SK-N-SH treated with all-trans-retinoic acid at 6 μM for 48 hours (cell line): ENCODE measurements at regions not wholly inside any gene's neighbourhood (a gene's known extent, or its start where the extent isn't known, plus 50 kb on each side); places are given as distances from the start of the nearest gene placed in this dataset.

Source experiments
- ATAC-seq: fragments of 200-7000 bp; cut with Tn5 transposase; 3 replicates; pipeline ENCODE4 v1.9.1; 2020; ENCODE audit warnings: mild to moderate bottlenecking, moderate library complexity
- CSDC2 ChIP-seq: fragments of 250-450 bp; sonication (Bioruptor Pico); IDR thresholded peaks from 2 replicates; pipeline ENCODE4 v1.5.0; 2020; ENCODE audit warnings: mild to moderate bottlenecking, moderate library complexity
- ESRRG ChIP-seq: fragments of 250-450 bp; sonication (Bioruptor Pico); IDR thresholded peaks from 2 replicates; pipeline ENCODE4 v1.6.1; 2021; ENCODE audit warnings: mild to moderate bottlenecking
- GLIS3 ChIP-seq: fragments of 250-450 bp; sonication (Bioruptor Pico); IDR thresholded peaks from 2 replicates; pipeline ENCODE4 v1.5.0; 2020; ENCODE audit warnings: mild to moderate bottlenecking, moderate library complexity
- OSR1 ChIP-seq: fragments of 250-450 bp; sonication (Bioruptor Pico); IDR thresholded peaks from 2 replicates; pipeline ENCODE4 v1.8.0; 2022; ENCODE audit warnings: moderate library complexity, mild to moderate bottlenecking, inconsistent platforms
- PPARA ChIP-seq: fragments of 250-450 bp; sonication (Bioruptor Pico); IDR thresholded peaks from 2 replicates; pipeline ENCODE4 v1.5.0; 2020; ENCODE audit warnings: mild to moderate bottlenecking, borderline replicate concordance
- RARB ChIP-seq: fragments of 250-450 bp; sonication (Bioruptor Pico); IDR thresholded peaks from 2 replicates; pipeline ENCODE4 v1.8.0; 2021; ENCODE audit warnings: mild to moderate bottlenecking, moderate library complexity
- SNAI2 ChIP-seq: fragments of 250-450 bp; sonication (Bioruptor Pico); IDR thresholded peaks from 2 replicates; pipeline ENCODE4 v1.5.0; 2020; ENCODE audit warnings: mild to moderate bottlenecking, moderate library complexity
- TCF4 ChIP-seq: fragments of 250-450 bp; sonication (Bioruptor Pico); IDR thresholded peaks from 2 replicates; pipeline ENCODE4 v1.8.0; 2021; ENCODE audit warnings: mild to moderate bottlenecking, moderate library complexity, borderline replicate concordance
- TOX ChIP-seq: fragments of 250-450 bp; sonication (Bioruptor Pico); IDR thresholded peaks from 2 replicates; pipeline ENCODE4 v1.8.0; 2021; ENCODE audit warnings: mild to moderate bottlenecking, moderate library complexity, borderline replicate concordance
- ZC3H10 ChIP-seq: fragments of 250-450 bp; sonication (Bioruptor Pico); IDR thresholded peaks from 2 replicates; pipeline ENCODE4 v1.5.1; 2021; ENCODE audit warnings: mild to moderate bottlenecking, moderate library complexity
- ZFP30 ChIP-seq: fragments of 450-650 bp; formaldehyde crosslinking; IDR thresholded peaks from 2 replicates; pipeline ENCODE4 v1.5.0; 2022; ENCODE audit warnings: mild to moderate bottlenecking, moderate library complexity
- ZNF565 ChIP-seq: fragments of 450-650 bp; formaldehyde crosslinking; conservative IDR thresholded peaks from 2 replicates; pipeline ENCODE4 v1.5.0; 2020; ENCODE audit warnings: low read depth, mild to moderate bottlenecking, moderate library complexity
- ZNF70 ChIP-seq: fragments of 450-650 bp; formaldehyde crosslinking; IDR thresholded peaks from 2 replicates; pipeline ENCODE4 v1.5.0; 2020; ENCODE audit warnings: mild to moderate bottlenecking, moderate library complexity
- TF ChIP-seq, protein P1 (sequence below): fragments of 250-450 bp; sonication (Bioruptor Pico); IDR thresholded peaks from 2 replicates; pipeline ENCODE4 v1.8.0; 2020; ENCODE audit warnings: mild to moderate bottlenecking, moderate library complexity, borderline replicate concordance
- TF ChIP-seq, protein P2 (sequence below): fragments of 250-450 bp; sonication (Bioruptor Pico); IDR thresholded peaks from 2 replicates; pipeline ENCODE4 v1.5.1; 2020; ENCODE audit warnings: low read depth, mild to moderate bottlenecking, moderate library complexity
- TF ChIP-seq, protein P3 (sequence below): fragments of 250-450 bp; sonication (Bioruptor Pico); IDR thresholded peaks from 2 replicates; pipeline ENCODE4 v1.5.0; 2020; ENCODE audit warnings: mild to moderate bottlenecking, moderate library complexity
- TF ChIP-seq, protein P4 (sequence below): fragments of 250-450 bp; sonication (Bioruptor Pico); IDR thresholded peaks from 2 replicates; pipeline ENCODE4 v1.5.1; 2021; ENCODE audit warnings: mild to moderate bottlenecking, moderate library complexity
- TF ChIP-seq, protein P5 (sequence below): fragments of 250-450 bp; sonication (Bioruptor Pico); IDR thresholded peaks from 2 replicates; pipeline ENCODE4 v1.8.0; 2021; ENCODE audit warnings: low read depth, mild to moderate bottlenecking, moderate library complexity, borderline replicate concordance

DNA sequence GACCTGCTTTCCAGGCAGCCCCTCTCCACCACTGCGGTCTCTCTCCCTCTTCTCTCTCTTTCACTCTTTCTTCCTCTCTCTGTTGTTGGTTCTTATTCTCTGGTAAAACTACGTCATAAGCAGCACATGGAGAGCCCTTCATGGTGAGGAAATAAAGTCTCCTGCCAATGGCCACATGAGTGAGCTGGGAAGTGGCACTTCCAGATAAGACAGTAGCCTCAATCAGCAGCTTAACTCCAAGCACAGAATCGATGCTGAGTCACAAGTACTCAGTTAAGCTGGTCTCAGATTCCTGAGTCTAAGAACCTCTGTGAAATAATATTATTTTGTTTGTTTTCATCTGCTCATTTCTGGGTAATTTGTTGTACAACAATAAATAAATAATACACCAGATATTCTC, 500.1 kb downstream of the GABRG2 start:
- ATAC-seq: no peak
- TF ChIP-seq, protein P1, sequence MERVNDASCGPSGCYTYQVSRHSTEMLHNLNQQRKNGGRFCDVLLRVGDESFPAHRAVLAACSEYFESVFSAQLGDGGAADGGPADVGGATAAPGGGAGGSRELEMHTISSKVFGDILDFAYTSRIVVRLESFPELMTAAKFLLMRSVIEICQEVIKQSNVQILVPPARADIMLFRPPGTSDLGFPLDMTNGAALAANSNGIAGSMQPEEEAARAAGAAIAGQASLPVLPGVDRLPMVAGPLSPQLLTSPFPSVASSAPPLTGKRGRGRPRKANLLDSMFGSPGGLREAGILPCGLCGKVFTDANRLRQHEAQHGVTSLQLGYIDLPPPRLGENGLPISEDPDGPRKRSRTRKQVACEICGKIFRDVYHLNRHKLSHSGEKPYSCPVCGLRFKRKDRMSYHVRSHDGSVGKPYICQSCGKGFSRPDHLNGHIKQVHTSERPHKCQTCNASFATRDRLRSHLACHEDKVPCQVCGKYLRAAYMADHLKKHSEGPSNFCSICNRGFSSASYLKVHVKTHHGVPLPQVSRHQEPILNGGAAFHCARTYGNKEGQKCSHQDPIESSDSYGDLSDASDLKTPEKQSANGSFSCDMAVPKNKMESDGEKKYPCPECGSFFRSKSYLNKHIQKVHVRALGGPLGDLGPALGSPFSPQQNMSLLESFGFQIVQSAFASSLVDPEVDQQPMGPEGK (CRISPR knock-in tag): no peak
- TF ChIP-seq ZFP30 (CRISPR knock-in tag) (no peak), TCF4 (no peak)
- TF ChIP-seq, protein P2, sequence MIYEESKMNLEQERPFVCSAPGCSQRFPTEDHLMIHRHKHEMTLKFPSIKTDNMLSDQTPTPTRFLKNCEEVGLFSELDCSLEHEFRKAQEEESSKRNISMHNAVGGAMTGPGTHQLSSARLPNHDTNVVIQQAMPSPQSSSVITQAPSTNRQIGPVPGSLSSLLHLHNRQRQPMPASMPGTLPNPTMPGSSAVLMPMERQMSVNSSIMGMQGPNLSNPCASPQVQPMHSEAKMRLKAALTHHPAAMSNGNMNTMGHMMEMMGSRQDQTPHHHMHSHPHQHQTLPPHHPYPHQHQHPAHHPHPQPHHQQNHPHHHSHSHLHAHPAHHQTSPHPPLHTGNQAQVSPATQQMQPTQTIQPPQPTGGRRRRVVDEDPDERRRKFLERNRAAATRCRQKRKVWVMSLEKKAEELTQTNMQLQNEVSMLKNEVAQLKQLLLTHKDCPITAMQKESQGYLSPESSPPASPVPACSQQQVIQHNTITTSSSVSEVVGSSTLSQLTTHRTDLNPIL (CRISPR knock-in tag): no peak
- TF ChIP-seq, protein P3, sequence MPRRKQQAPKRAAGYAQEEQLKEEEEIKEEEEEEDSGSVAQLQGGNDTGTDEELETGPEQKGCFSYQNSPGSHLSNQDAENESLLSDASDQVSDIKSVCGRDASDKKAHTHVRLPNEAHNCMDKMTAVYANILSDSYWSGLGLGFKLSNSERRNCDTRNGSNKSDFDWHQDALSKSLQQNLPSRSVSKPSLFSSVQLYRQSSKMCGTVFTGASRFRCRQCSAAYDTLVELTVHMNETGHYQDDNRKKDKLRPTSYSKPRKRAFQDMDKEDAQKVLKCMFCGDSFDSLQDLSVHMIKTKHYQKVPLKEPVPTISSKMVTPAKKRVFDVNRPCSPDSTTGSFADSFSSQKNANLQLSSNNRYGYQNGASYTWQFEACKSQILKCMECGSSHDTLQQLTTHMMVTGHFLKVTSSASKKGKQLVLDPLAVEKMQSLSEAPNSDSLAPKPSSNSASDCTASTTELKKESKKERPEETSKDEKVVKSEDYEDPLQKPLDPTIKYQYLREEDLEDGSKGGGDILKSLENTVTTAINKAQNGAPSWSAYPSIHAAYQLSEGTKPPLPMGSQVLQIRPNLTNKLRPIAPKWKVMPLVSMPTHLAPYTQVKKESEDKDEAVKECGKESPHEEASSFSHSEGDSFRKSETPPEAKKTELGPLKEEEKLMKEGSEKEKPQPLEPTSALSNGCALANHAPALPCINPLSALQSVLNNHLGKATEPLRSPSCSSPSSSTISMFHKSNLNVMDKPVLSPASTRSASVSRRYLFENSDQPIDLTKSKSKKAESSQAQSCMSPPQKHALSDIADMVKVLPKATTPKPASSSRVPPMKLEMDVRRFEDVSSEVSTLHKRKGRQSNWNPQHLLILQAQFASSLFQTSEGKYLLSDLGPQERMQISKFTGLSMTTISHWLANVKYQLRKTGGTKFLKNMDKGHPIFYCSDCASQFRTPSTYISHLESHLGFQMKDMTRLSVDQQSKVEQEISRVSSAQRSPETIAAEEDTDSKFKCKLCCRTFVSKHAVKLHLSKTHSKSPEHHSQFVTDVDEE: no peak
- TF ChIP-seq, protein P4, sequence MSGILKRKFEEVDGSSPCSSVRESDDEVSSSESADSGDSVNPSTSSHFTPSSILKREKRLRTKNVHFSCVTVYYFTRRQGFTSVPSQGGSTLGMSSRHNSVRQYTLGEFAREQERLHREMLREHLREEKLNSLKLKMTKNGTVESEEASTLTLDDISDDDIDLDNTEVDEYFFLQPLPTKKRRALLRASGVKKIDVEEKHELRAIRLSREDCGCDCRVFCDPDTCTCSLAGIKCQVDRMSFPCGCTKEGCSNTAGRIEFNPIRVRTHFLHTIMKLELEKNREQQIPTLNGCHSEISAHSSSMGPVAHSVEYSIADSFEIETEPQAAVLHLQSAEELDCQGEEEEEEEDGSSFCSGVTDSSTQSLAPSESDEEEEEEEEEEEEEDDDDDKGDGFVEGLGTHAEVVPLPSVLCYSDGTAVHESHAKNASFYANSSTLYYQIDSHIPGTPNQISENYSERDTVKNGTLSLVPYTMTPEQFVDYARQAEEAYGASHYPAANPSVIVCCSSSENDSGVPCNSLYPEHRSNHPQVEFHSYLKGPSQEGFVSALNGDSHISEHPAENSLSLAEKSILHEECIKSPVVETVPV: no peak

DNA sequence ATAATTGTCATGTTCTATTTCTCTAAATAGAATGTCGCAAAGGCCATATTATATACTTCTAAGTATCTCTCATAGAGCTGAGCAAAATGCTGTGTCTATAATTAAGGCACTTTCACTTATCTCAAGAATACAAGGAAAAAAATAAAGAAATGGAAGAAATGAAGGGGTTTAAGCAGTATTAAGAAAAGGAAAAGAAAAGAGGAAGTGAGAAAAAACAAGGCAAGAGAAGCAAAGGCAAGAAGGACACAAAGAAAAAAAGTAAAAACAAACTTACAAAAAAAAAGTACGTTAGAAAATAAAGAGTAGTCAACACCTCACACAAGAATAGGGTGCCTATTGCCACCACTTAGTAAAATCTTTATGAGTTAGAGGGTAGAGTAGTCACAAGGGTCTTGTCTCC, 506.2 kb downstream of the GABRG2 start:
- TF ChIP-seq ZFP30 (CRISPR knock-in tag) (no peak), GLIS3 (no peak), CSDC2 (CRISPR knock-in tag) (no peak), ZC3H10 (no peak), ESRRG (CRISPR knock-in tag) (no peak), TCF4 (no peak), ZNF70 (CRISPR knock-in tag) (no peak), SNAI2 (no peak), RARB (CRISPR knock-in tag) (no peak), PPARA (CRISPR knock-in tag) (no peak), OSR1 (CRISPR knock-in tag) (no peak), TOX (no peak), ZNF565 (CRISPR knock-in tag) (no peak)
- TF ChIP-seq, protein P3: no peak
- TF ChIP-seq, protein P5, sequence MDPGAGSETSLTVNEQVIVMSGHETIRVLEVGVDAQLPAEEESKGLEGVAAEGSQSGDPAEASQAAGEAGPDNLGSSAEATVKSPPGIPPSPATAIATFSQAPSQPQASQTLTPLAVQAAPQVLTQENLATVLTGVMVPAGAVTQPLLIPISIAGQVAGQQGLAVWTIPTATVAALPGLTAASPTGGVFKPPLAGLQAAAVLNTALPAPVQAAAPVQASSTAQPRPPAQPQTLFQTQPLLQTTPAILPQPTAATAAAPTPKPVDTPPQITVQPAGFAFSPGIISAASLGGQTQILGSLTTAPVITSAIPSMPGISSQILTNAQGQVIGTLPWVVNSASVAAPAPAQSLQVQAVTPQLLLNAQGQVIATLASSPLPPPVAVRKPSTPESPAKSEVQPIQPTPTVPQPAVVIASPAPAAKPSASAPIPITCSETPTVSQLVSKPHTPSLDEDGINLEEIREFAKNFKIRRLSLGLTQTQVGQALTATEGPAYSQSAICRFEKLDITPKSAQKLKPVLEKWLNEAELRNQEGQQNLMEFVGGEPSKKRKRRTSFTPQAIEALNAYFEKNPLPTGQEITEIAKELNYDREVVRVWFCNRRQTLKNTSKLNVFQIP (CRISPR knock-in tag): no peak
- TF ChIP-seq, protein P2 (CRISPR knock-in tag): no peak
- ATAC-seq: no peak
